ENCODE measurements at regions not wholly inside any gene's neighbourhood (a gene's known extent, or its start where the extent isn't known, plus 50 kb on each side); places are given as distances from the start of the nearest gene placed in this dataset.

DNA sequence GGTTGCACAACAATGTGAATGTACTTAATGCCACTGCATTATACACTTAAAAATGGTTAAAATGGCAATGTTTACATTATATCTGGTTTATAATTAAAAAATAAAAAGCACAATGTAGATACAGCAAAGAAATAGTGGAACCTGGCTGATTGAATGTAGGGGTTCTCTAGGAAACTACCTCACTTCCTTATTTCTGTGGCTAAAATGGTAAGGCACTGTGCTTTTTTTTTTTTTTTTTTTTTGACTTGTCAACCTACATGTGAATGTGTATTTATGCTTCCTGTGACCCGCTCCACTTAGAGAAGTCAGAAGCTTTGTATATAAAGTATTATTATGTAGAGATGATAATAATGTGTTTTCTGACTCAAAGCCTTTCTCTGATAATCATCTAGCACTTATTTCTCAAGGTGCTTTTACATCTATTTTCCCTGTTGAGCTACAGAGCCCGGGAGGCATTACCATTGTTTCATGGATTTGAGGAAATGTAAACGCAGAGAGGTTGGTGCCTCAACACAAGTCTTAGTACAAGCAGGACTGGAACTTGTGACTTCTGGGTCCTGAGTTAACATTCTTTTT lies 55.0 kb downstream of the SOX4 start:
- TF ChIP-seq CTCF (conservative IDR thresholded peaks at IDR 0.05; ENCODE audit: low read depth, low read length) (no peak), SMC3 (IDR thresholded peaks at IDR 0.05; ENCODE audit: low read depth, low read length) (no peak), POLR2A (IDR thresholded peaks at IDR 0.05; ENCODE audit: low read depth, low read length) (no peak), BHLHE40 (IDR thresholded peaks at IDR 0.05; ENCODE audit: low read depth, low read length) (no peak), RFX5 (IDR thresholded peaks at IDR 0.05; ENCODE audit: low read depth, low read length) (no peak)
